AML-193 (cell line): ENCODE measurements at regions not wholly inside any gene's neighbourhood (a gene's known extent, or its start where the extent isn't known, plus 50 kb on each side); places are given as distances from the start of the nearest gene placed in this dataset.
"Not testable (repeated sequence)": the region's sequence is repeated elsewhere in the genome, so short reads cannot be mapped to it uniquely, and the experiment has no call there.

ENCODE experiments used
- DNase-seq, 2 experiments: peaks; one replicate each; lab custom pipeline; 2025; lab: John Stamatoyannopoulos, UW

GRCh38 chr10:33037726-33038125, 79.7 kb upstream of the ITGB1 start:
- no peak for DNase-seq

DNA sequence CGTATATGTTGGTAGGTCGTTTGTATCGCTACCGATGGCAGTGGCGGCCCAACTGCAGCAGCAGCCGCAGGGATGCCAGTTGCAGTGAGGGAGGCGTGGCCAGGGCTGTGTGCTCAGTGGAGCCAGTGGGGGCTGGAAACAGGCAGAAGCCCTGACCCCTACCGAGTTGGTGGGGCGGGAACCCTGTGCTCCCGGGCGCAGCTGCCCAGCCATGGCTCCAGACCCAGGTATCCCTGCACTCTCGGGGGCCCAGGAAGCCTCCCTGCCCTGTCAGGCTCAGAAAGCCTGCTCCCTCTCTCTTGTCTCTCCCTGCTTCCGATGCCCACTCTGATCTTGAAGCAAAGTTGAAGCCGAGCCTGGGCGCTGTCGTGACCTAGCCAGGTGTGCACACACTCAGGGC, 78.6 kb upstream of the ITGB1 start:
- DNase-seq: no peak

GRCh38 chr10:33035411-33035810, 77.4 kb upstream of the ITGB1 start:
- DNase-seq: no peak

GRCh38 chr10:33034931-33035330, 76.9 kb upstream of the ITGB1 start:
- DNase-seq: no peak

DNA sequence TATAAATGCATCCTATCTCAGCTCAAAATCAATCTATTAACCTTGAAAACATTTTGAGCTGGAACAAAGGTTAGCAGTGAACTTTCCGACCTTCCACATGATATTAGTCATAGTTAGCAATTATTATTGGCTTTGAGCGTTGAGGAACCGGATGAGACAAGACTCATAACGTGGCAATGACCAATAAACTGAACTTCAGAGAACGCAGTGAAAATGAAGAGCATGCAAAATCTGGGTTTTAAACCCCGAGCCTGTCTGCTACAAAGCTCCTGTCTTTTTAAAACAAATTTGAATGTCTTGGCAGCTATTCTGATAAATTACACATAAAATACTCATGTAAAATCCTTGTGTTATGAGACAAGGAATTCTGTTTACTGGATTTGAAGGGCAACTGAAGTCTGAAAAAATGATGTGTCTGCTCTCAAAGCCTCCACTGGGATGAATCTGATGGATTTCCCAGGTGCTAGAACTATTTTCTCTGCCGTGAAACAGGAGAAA, 74.7 kb upstream of the ITGB1 start:
- no peak for DNase-seq

- DNase-seq: no peak
Measured at GRCh38 chr10:33031815-33032653, 74.0 kb upstream of the ITGB1 start.

DNA sequence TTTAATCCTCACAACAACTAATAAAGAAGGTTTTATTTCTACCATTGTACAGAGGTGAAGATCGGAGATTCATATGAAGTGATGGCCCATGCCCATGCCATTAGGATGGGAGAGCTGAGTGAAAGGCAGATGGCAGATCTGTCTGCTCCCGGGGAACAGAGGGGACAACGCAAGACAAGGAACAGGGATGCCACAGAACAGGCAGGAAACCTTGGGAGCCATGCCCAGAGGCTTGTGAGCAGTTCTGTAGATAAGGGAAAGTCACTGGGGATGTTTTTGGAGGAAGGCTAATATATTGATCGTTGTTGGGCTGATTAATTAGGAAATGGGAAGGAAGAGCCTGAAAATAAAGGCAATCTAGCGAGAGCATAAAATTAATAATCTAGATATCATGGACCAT, 73.1 kb upstream of the ITGB1 start:
- DNase-seq: no peak

GRCh38 chr10:33028515-33028914, 70.5 kb upstream of the ITGB1 start:
- not testable (repeated sequence) for DNase-seq

GRCh38 chr10:33027088-33027487, 69.1 kb upstream of the ITGB1 start:
- DNase-seq: no peak

DNA sequence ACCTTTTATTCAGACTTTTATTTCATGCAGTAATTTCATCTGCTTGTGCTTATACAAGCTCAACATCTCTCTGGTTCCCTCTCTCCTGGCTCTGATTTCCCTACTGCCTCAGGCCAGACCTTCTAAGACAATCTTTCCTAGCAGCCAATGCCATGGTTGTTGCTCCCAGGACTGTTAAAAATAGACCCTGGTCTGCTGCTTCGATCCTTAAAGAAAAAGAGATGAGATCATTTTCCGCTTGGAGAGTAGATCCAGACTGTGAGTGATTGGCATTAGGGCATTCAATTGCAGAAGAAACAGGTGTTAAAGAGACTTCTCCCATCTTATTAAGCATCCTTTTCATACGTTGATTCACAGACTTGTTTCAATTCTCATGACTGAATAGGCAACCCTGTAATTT, 68.4 kb upstream of the ITGB1 start:
- DNase-seq: no peak

- no peak for DNase-seq
Measured at GRCh38 chr10:33025910-33026309, 67.9 kb upstream of the ITGB1 start.

- DNase-seq: no peak
Measured at GRCh38 chr10:33025039-33025438, 67.0 kb upstream of the ITGB1 start.

GRCh38 chr10:33022691-33023090, 64.7 kb upstream of the ITGB1 start:
- no peak for DNase-seq

DNA sequence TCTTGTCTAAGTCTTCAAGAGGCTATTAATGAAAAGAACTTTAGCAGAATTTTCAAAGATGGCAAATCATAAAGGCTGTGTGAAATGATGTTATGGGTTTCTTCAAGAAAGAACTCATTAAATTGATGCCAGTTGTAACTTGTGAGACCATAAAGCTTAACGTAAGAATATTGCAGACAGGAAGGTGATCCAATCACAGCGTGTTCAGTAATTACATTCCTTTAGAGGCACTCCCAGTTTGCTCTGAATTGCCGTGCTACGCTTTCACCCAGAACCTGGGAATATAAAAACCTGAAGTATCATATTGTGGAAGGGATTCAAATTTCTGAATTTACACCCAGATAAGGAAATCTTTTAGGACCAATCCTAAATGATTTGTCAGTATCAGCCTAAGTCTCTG, 64.1 kb upstream of the ITGB1 start:
- no peak for DNase-seq

DNA sequence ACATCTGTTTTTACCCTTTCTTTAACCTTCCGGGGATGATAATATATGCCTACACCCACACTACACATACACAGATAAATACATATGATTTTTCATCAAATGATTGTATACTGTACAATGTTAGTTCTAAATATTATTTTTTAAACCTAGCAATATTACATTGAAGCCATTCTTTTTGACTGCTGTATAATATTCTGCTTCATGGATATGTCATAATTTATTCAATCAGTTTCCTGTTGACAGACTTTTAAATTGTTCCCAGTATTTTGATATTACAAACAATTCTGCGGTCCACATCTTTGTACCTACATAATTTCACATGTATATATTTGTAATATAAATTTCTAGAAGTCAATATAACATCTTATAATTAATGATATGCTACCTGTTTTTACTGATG, 59.0 kb upstream of the ITGB1 start:
- no peak for DNase-seq

DNA sequence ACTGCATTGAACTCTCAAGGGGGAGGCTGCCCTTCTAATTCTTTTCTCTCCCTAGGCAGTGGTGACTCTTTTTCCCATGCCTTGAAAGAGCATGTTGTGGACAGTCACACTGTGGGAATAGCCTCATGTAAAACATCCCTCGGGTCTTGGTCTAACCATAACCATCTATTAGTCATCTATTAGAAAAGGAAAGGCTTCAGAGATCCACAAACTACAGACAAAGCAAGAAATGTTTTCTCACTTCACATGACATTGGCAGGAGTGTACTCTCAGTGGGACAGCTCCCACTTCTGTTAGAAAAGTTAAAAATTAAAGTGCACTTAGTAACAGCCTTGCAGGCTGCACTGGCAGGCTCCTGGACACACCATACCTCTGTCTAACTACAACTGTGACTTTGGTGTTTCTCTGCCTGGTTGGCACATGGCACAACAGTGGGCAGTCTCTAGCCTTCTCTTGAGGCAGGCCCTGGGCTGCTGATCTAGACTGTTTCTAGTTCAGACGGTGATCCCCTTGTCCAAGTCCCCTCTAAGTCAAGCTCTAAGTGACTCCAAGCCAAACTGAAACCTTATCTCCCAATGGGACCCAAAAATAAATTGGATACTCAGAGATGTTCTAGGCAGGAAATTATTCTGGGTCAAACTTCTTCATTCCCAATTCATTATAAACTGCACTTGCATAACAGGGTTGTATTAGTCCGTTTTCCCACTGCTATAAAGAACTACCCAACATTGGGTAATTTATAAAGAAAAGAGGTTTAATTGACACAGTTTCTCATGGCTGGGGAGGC, 57.9 kb upstream of the ITGB1 start:
- no peak for DNase-seq

- DNase-seq: not testable (repeated sequence)
Measured at GRCh38 chr10:33013331-33013730, 55.3 kb upstream of the ITGB1 start.

DNA sequence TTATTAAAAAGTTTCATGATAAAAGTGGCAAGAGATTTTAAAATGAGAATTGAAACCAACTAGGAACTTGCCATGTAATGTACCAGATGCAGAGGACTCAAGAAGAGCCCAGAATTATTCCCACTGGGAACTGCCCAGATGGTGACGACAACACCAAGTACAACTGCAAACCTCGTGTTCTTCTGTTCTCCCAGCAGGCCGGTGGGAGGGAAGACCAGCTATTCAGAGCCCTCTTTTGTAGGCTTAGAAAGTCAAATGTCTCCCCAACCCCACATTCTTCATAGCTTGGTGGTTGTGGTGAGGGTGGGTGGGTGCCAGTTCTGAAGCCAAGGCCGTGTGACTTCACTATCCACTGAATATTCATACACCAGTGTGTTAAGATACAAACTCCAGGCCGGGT, 54.3 kb upstream of the ITGB1 start:
- DNase-seq: no peak

GRCh38 chr10:33010132-33011037, 52.4 kb upstream of the ITGB1 start:
- DNase-seq: no peak

DNA sequence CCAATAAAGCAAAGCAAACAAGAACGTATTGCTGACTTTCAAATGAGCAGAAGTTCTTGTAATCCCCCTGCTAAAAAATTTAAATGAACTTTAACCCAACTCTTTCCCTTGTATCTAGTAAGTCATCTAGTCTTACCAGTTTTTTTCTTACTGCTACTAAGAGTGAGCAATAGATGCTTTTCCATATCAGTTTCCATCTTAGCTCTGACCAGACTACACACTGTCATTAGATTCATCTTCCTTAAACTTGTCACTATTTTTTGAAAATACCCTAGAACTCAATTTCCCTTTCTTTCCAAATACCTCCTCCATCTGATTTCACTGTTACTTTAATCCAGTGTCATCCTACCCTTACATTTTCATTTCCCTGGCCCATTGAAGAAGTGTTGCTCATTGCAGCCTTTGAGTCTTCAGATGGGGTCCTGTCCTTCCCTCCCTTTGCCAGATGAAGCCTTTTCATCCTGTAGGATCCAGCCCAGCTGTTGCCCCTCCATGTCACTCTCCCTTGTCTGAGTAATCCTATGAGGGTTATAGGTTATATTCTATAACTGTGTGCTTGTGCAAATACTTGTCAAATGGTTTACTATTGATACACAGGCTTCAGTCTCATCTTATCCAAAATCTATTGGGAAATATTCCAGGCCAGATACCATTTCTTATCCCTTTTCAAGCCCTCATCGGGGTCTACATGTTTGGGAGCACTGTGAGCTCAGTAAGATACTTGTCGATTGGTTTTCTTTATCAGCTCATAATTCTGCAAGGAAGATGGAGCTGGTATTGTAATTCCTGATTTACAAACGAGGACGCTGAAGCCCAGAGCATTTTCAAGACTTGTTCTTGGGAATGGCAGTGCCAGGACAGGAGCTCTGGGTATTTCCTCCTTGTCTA, 51.5 kb upstream of the ITGB1 start:
- DNase-seq: no peak
